Dendritic cell treated with granulocyte-macrophage colony-stimulating factor and Interleukin-4, amounts not matched to agents 40 ng/mL and 50 ng/mL, for 4 days (primary cell): ENCODE measurements at regions not wholly inside any gene's neighbourhood (a gene's known extent, or its start where the extent isn't known, plus 50 kb on each side); places are given as distances from the start of the nearest gene placed in this dataset.
A peak's percentile ranks its signal among the peaks of the same experiment; 100 is the strongest.
"Not testable (repeated sequence)": the region's sequence is repeated elsewhere in the genome, so short reads cannot be mapped to it uniquely, and the experiment has no call there.

ENCODE experiments used
- H3K27ac Mint-ChIP-seq: one replicate; pipeline ENCODE4 v1.8.0; 2022; ENCODE audit warnings: mild to moderate bottlenecking, mixed read lengths
- H3K27me3 Mint-ChIP-seq: one replicate; pipeline ENCODE4 v1.8.0; 2022; ENCODE audit warnings: mild to moderate bottlenecking, mixed read lengths
- H3K36me3 Mint-ChIP-seq: one replicate; pipeline ENCODE4 v1.8.0; 2022; ENCODE audit warnings: low read depth, mixed read lengths
- H3K4me1 Mint-ChIP-seq: one replicate; pipeline ENCODE4 v1.8.0; 2022; ENCODE audit warnings: low read depth, mixed read lengths
- H3K4me3 Mint-ChIP-seq: one replicate; pipeline ENCODE4 v1.8.0; 2022; ENCODE audit warnings: mild to moderate bottlenecking, moderate library complexity, mixed read lengths
- H3K9me3 Mint-ChIP-seq: one replicate; pipeline ENCODE4 v1.8.0; 2022; ENCODE audit warnings: mixed read lengths
- intact Hi-C: fragments of 100-400 bp; cut with micrococcal nuclease; formaldehyde crosslinking; loops from one replicate; pipeline ENCODE4 v1.15.0; 2022

DNA sequence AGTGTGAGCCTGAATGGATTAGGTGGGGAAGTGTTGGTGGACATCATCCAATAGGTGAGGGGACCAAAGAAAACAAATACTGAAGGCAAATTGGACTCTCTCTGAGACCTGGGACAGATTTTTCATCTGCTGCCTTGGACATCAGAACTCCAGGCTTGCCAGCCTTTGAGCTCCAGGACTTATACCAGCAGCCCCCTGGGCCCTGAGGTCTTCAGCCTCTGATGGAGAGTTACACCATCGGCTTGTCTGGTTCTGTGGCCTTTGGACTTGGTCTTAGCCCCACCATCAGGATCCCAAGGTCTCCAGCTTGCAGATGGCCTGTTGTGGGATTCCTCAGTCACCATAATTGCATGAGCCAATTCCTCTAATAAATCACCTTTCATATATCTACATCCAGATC, 80.8 kb upstream of the SLC8A3 start:
- H3K27me3 Mint-ChIP-seq = peaks cover 2% of the 10 kb centered on the region
- H3K36me3 Mint-ChIP-seq = no peaks in the 10 kb centered on the region
- intact Hi-C loops = no loop called here
- no peak overlapping the region for H3K4me3 Mint-ChIP-seq
- H3K4me1 Mint-ChIP-seq = no peaks in the 10 kb centered on the region
- no peak overlapping the region for H3K27ac Mint-ChIP-seq
- no peaks in the 10 kb centered on the region for H3K9me3 Mint-ChIP-seq

DNA sequence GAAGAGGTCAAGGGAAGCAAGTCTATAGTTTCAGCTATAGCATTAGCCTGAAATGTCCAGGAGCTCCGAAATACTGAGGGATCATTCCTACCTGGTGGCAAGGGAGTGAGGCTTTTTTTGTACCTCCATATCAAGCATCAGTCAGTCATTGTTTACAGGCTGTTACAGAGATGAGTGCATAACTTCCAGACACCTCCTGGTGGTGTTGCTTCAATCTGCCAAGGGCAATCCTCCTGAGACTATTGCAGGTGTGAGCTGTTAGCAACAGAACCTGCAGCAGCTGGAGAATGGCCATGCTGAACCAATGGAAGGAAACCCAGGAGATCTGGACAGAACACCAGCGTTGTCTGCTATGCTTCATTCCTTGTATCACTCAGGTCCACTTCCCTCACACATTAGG, 80.0 kb upstream of the SLC8A3 start:
- Mint-ChIP-seq H3K27me3 (peaks cover 2% of the 10 kb centered on the region), H3K4me3 (no peak overlapping the region), H3K9me3 (no peaks in the 10 kb centered on the region), H3K27ac (no peak overlapping the region), H3K4me1 (no peaks in the 10 kb centered on the region), H3K36me3 (no peaks in the 10 kb centered on the region)
- intact Hi-C loops = no loop called here

DNA sequence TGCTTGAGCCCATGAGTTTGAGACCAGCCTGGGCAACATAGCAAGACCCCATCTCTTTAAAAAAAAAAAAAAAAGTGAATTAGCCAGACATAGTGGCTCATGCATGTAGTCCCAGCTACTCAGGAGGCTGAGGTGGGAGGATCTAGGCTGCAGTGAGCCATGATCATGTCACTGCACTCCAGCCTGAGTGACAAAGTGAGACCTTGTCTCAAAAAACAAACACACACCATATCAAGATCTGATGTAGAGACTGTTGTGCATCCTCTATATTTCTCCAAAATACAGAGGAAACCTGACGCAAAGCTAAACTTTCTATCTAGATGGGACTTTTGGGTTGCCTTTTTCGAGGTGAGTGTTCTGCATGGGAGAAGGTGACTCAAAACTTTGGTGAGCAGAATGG, 77.4 kb upstream of the SLC8A3 start:
- Mint-ChIP-seq H3K4me3 (no peak overlapping the region), H3K36me3 (no peaks in the 10 kb centered on the region), H3K27me3 (peaks cover 2% of the 10 kb centered on the region), H3K27ac (no peak overlapping the region), H3K4me1 (no peaks in the 10 kb centered on the region), H3K9me3 (no peaks in the 10 kb centered on the region)
- intact Hi-C loops = no loop called here

DNA sequence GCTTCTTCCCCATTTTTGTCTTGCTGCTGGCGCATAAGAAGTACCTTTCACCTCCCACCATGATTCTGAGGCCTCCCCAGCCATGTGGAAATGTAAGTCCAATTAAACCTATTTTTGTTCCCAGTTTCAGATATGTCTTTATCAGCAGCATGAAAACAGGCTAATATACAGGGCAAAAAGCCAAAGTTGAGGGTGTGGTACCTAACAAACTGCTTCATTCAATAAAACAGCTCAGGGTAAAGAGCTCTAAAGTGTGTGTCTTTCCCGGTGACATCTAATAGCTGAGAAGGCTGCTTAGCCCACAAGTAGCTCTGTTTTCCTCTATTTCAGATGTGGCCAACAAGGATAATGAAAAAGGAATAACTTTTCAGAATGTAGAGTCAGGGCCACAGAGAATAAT, 76.7 kb upstream of the SLC8A3 start:
- Mint-ChIP-seq H3K36me3 (no peaks in the 10 kb centered on the region), H3K9me3 (no peaks in the 10 kb centered on the region), H3K4me1 (no peaks in the 10 kb centered on the region), H3K27me3 (peaks cover 6% of the 10 kb centered on the region), H3K4me3 (no peak overlapping the region), H3K27ac (no peak overlapping the region)
- intact Hi-C loops = no loop called here

DNA sequence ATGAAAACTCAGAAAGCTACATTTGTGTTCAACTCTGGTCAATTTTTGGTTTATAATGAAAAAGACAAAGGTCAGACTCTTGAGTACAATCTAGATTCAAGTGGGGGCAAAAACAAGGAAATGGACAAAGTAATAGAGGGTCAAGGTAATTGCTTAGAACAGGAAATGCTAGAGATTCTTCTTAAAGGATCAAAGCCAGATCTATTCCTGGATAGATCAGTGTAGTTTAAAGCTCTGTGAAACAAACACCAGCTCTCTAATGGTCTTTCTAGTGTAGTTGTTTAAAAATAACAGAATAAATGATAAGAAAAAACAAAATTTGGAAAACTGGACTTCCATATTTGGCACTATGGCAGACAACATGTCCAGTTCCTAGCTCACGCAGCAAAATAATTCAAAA, 70.7 kb upstream of the SLC8A3 start:
- Mint-ChIP-seq H3K27me3 (peaks cover 30% of the 10 kb centered on the region), H3K36me3 (no peaks in the 10 kb centered on the region), H3K4me3 (no peak overlapping the region), H3K27ac (no peak overlapping the region), H3K9me3 (no peaks in the 10 kb centered on the region), H3K4me1 (peaks cover 5% of the 10 kb centered on the region)
- intact Hi-C loops = no loop called here

DNA sequence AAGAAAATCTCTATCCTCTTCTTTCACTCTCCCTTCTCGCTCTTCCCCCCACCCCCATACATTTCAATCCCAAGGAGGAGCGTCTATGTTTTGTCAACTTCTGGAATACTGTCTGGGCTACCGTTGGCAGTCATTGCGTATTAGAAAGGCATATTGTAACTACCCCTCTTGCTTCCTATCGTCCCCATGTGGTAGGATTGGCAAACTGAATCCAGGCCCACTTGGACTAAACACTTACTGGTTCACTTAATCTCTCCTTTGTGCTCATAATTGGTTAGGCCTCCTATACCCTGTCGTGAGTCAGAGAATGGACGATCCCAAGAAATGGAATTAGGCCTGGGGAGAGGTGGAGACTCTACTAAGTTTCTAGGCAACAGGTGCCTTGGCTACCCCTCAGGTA, 68.8 kb upstream of the SLC8A3 start:
- Mint-ChIP-seq H3K9me3 (no peaks in the 10 kb centered on the region), H3K36me3 (no peaks in the 10 kb centered on the region), H3K4me3 (no peak overlapping the region), H3K27ac (no peak overlapping the region), H3K4me1 (peaks cover 5% of the 10 kb centered on the region), H3K27me3 (peaks cover 43% of the 10 kb centered on the region)
- intact Hi-C loops = no loop called here

DNA sequence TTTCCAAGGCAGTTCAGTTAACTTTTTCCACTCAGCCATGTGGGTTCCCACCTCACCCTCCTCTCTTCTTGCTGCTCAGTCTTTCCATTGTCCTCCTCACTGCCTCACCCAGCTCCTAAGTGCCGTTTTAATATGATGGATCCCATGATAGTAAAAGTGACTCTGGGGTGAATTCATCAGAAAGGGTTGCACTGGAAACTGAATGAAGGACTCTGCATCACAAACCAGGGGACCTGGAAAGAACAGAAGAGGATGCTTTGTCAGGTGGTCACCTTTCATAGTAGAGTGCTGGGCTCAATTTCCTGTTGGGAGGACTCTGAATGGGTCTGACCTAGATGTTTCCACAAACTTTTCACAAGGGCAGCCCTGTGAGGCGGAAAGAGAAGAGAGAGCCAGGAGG, 67.8 kb upstream of the SLC8A3 start:
- Mint-ChIP-seq H3K27ac (no peak overlapping the region), H3K9me3 (no peaks in the 10 kb centered on the region), H3K4me3 (no peak overlapping the region), H3K36me3 (no peaks in the 10 kb centered on the region), H3K4me1 (peaks cover 5% of the 10 kb centered on the region), H3K27me3 (peaks cover 50% of the 10 kb centered on the region)
- intact Hi-C loops = no loop called here

DNA sequence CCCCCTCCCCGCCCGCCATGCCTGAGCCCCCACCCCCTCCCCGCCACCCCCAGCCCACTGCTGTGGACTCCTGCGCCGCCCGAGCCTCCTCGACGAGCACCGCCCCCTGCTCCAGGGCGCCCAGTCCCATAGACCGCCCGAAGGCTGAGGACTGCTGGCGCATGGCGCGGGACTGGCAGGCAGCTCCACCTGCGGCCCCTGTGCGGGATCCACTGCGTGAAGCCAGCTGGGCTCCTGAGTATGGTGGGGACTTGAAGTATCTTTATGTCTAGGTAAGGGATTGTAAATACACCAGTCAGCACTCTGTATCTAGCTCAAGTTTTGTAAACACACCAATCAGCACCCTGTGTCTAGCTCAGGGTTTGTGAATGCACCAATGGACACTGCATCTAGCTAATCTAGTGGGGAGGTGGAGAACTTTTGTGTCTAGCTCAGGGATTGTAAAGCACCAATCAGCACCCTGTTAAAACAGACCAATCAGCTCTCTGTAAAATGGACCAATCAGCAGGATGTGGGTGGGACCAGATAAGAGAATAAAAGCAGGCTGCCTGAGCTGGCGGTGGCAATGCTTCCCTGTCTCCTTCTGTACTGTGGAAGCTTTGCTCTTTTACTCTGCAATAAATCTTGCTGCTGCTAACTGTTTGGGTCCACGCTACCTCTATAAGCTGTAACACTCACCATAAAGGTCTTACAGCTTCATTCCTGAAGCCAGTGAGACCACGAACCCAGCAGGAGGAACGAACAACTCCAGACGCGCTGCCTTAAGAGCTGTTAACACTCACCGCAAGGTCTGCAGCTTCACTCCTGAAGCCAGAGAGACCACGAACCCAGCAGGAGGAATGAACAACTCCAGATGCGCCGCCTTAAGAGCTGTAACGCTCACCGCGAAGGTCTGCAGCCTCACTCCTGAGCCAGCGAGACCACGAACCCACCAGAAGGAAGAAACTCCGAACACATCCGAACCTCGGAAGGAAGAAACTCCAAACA, 66.6 kb upstream of the SLC8A3 start:
- Mint-ChIP-seq H3K4me3 (peak overlapping the region; percentile 66), H3K27me3 (peaks cover 55% of the 10 kb centered on the region)
- H3K4me1 Mint-ChIP-seq, H3K36me3 Mint-ChIP-seq, H3K9me3 Mint-ChIP-seq, H3K27ac Mint-ChIP-seq, intact Hi-C loops: not testable (repeated sequence)

DNA sequence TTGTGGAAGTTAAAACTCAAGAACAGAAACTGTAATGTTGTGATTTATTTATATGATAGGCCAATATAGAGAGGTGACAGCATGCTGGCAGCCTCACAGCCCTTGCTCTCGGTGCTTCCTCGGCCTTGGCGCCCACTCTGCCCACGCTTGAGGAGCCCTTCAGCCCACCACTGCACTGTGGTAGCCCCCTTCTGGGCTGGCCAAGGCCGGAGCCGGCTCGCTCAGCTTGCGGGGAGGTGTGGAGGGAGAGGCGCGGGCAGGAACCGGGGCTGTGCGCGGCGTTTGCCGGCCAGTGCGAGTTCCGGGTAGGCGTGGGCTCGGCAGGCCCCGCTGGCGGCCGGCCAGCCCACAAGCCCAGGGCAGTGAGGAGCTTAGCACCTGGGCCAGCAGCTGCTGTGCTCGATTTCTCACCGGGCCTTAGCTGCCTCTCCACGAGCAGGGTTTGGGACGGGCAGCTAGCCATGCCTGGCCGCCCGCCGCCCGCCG, 65.8 kb upstream of the SLC8A3 start:
- H3K4me3 Mint-ChIP-seq = peak overlapping the region; percentile 68

DNA sequence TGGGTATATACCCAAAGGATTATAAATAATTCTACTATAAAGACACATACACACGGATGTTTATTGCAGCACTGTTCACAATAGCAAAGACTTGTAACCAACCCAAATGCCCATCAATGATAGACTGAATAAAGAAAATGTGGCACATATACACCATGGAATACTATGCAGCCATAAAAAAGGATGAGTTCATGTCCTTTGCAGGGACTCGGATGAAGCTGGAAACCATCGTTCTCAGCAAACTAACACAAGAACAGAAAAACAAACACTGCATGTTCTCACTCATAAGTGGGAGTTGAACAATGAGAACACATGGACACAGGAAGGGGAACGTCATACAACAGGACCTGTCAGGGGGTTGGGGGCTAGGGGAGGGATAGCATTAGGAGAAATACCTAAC, 64.8 kb upstream of the SLC8A3 start:
- H3K4me1 Mint-ChIP-seq, H3K27ac Mint-ChIP-seq, H3K9me3 Mint-ChIP-seq, H3K4me3 Mint-ChIP-seq, intact Hi-C loops, H3K36me3 Mint-ChIP-seq: not testable (repeated sequence)
- peaks cover 58% of the 10 kb centered on the region for H3K27me3 Mint-ChIP-seq

More for the DNA sequence above, 65.8 kb upstream of the SLC8A3 start:
- H3K27ac Mint-ChIP-seq = no peak overlapping the region
- H3K27me3 Mint-ChIP-seq = peaks cover 60% of the 10 kb centered on the region
- peaks cover 5% of the 10 kb centered on the region for H3K4me1 Mint-ChIP-seq
- H3K36me3 Mint-ChIP-seq = no peaks in the 10 kb centered on the region
- intact Hi-C loops = no loop called here
- H3K9me3 Mint-ChIP-seq = no peaks in the 10 kb centered on the region

DNA sequence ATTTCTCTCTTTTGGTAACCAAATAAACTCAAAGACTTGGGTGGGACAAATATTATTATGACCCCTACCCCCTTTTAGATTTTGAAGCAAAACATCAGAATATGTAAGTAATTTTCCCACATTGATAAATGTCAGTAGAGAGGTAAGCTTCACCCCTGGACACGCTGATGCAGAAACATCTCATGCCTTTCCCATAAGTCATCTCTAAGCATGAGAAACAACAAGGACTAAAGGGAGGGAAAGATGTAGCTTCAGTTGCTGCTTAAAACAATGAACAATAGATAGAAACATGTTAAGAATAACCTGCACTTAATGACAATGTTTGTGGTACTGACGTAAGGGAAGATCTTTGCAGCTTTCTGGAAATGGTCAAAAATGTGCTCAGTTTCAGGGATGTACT, 56.3 kb upstream of the SLC8A3 start:
- intact Hi-C loops = no loop called here
- H3K4me3 Mint-ChIP-seq = no peak overlapping the region
- peaks cover 13% of the 10 kb centered on the region for H3K27me3 Mint-ChIP-seq
- H3K27ac Mint-ChIP-seq = no peak overlapping the region
- no peaks in the 10 kb centered on the region for H3K4me1 Mint-ChIP-seq
- no peaks in the 10 kb centered on the region for H3K36me3 Mint-ChIP-seq
- no peaks in the 10 kb centered on the region for H3K9me3 Mint-ChIP-seq

DNA sequence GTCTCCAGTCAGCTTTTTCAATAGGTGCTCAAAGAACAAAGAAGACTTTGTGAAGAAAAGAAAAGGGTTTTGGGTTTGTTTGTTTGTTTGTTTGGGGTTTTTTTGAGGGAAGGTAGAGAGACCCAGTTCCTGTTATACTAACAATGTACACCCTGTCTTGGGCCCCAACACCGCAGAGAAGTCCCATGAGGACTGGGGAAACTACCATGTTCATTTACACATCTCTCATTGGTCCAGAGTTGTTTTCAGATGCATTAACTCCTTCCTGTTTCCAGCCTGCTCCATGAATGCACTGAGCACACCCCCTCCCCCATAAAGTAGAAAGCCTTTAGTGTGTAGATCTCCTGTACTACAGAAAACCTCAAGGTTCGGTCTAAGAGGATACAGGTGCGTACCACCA, 51.1 kb upstream of the SLC8A3 start:
- Mint-ChIP-seq H3K27me3 (peaks cover 14% of the 10 kb centered on the region), H3K4me1 (no peaks in the 10 kb centered on the region), H3K9me3 (no peaks in the 10 kb centered on the region), H3K36me3 (no peaks in the 10 kb centered on the region), H3K27ac (no peak overlapping the region), H3K4me3 (no peak overlapping the region)
- intact Hi-C loops = no loop called here

DNA sequence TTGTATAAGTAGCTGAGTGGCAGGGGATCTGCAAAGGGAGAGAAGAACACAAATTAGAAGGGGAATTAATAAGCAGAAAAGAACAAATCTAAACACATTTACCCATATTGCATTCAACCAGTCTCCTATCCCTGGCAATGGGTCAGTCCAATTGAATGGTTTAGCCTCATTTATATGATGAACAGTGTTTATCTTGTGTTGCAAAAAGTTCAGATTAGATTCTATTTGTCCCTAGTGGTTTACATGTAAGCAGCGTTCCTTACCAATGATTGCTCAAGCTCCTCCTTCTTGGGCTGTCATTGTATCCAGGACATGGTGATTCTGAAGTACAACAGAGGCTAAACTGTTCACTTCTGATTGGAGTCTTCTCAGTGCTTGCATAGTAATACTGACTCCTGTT, 49.9 kb upstream of the SLC8A3 start:
- H3K4me3 Mint-ChIP-seq, H3K4me1 Mint-ChIP-seq, H3K27ac Mint-ChIP-seq, H3K9me3 Mint-ChIP-seq, intact Hi-C loops, H3K36me3 Mint-ChIP-seq: not testable (repeated sequence)
- peaks cover 17% of the 10 kb centered on the region for H3K27me3 Mint-ChIP-seq
